Naive thymus-derived CD4-positive, alpha-beta T cell (primary cell): ENCODE measurements at regions not wholly inside any gene's neighbourhood (a gene's known extent, or its start where the extent isn't known, plus 50 kb on each side); places are given as distances from the start of the nearest gene placed in this dataset.

ENCODE experiments used
- ATAC-seq: fragments of 150-1000 bp; cut with Tn5 transposase; 2 replicates; pipeline ENCODE4 v1.10.0; 2021; ENCODE audit warnings: mild to moderate bottlenecking, moderate library complexity
- CTCF ChIA-PET: fragments of 350-600 bp; sonication (Branson Sonifier 250); formaldehyde crosslinking; loops from one replicate; lab custom pipeline; 2021; ENCODE audit warnings: antibody characterized with exemption; lab: Charles Lee
- POLR2A ChIA-PET: fragments of 350-600 bp; sonication (Branson Sonifier 250); formaldehyde crosslinking; loops from one replicate; lab custom pipeline; 2021; ENCODE audit warnings: antibody characterized with exemption, inconsistent platforms; lab: Charles Lee
- DNase-seq, 9 donors: peaks; one replicate each; pipeline versions ENCODE4 v3.0.0 to v3.0.0-alpha.2; 2020 to 2022; ENCODE audit warnings: mixed read lengths in 1 of 9
- H3K27ac ChIP-seq: one replicate; pipeline ENCODE4 v1.7.0; 2013; ENCODE audit warnings: mild to moderate bottlenecking, low read depth, low read length, moderate library complexity
- H3K27me3 ChIP-seq, 2 donors: one replicate each; pipeline ENCODE4 v1.7.0; 2013; ENCODE audit warnings: low read length in 2 of 2, mild to moderate bottlenecking in 2 of 2, moderate library complexity in 2 of 2; ENCODE audit not compliant: control insufficient read depth in 2 of 2, insufficient read depth in 2 of 2
- H3K36me3 ChIP-seq, 3 experiments: 1 replicate in 2 of 3; 2 replicates in 1 of 3; pipeline ENCODE4 v1.7.0; 2013; ENCODE audit warnings: low read length in 3 of 3, mild to moderate bottlenecking in 3 of 3, moderate library complexity in 1 of 3; ENCODE audit not compliant: insufficient read depth in 3 of 3, control insufficient read depth in 2 of 3
- H3K4me1 ChIP-seq, 2 donors: one replicate each; pipeline ENCODE4 v1.7.0; 2013; ENCODE audit warnings: low read length in 2 of 2, mild to moderate bottlenecking in 2 of 2, moderate library complexity in 1 of 2; ENCODE audit not compliant: control insufficient read depth in 2 of 2, insufficient read depth in 2 of 2
- H3K4me3 ChIP-seq: 2 replicates; pipeline ENCODE4 v1.7.0; 2013; ENCODE audit warnings: mild to moderate bottlenecking, low read length
- H3K9me3 ChIP-seq, 3 experiments: 1 replicate in 2 of 3; 2 replicates in 1 of 3; pipeline ENCODE4 v1.7.0; 2013; ENCODE audit warnings: low read length in 3 of 3; ENCODE audit not compliant: control insufficient read depth in 2 of 3
- H3K27ac Mint-ChIP-seq, 9 donors: one replicate each; pipeline ENCODE4 v1.8.0; 2020 to 2022; ENCODE audit warnings: mixed read lengths in 9 of 9, mild to moderate bottlenecking in 8 of 9, moderate library complexity in 5 of 9, inconsistent platforms in 2 of 9
- H3K27me3 Mint-ChIP-seq, 5 donors: one replicate each; pipeline ENCODE4 v1.8.0; 2021 to 2022; ENCODE audit warnings: mixed read lengths in 5 of 5, mild to moderate bottlenecking in 1 of 5
- H3K36me3 Mint-ChIP-seq, 5 donors: one replicate each; pipeline ENCODE4 v1.8.0; 2020 to 2022; ENCODE audit warnings: mixed read lengths in 5 of 5, mild to moderate bottlenecking in 3 of 5, inconsistent platforms in 1 of 5
- H3K4me1 Mint-ChIP-seq, 7 donors: one replicate each; pipeline ENCODE4 v1.8.0; 2020 to 2022; ENCODE audit warnings: mixed read lengths in 7 of 7, mild to moderate bottlenecking in 3 of 7, inconsistent platforms in 1 of 7
- H3K4me3 Mint-ChIP-seq, 10 donors: one replicate each; pipeline ENCODE4 v1.8.0; 2020 to 2022; ENCODE audit warnings: mild to moderate bottlenecking in 10 of 10, mixed read lengths in 10 of 10, moderate library complexity in 6 of 10, inconsistent platforms in 2 of 10
- H3K9me3 Mint-ChIP-seq, 11 donors: one replicate each; pipeline ENCODE4 v1.8.0; 2020 to 2022; ENCODE audit warnings: mixed read lengths in 11 of 11, mild to moderate bottlenecking in 4 of 11, inconsistent platforms in 1 of 11, moderate library complexity in 1 of 11
- intact Hi-C, 2 donors: fragments of 100-400 bp; cut with micrococcal nuclease; formaldehyde crosslinking; loops; one replicate each; pipeline ENCODE4 v1.15.1; 2023

- DNase-seq, result no peak
- H3K27ac ChIP-seq, result no peak overlapping the region
- no peaks in the 10 kb centered on the region for H3K9me3 ChIP-seq
Measured at GRCh38 chr12:30019366-30020140, 235.8 kb upstream of the TMTC1 start.

DNA sequence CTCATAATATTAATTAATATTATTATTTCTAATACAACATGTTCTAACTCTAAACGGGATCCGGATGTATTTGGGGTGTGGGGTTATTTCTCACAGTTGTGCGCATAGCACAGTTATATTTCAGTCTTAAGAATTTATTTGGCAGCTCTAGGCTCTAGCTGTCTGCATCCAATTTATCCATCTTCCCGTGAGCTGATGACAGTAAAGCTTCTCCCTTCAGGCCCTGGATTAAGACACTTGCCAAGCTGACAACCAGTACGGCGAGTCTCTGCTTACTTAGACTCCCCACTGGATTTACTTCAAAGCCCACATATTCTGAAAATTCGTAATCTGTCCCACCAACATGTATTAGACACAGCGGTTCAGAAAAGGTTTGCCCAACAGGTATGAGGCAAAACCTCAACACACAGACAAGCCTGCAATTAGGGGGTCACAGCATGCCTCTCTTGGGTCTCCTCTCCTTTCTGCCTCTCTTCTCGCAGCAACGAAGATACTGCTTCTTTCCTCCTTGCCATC, 232.9 kb upstream of the TMTC1 start:
- intact Hi-C loops, result no loop called here
- Mint-ChIP-seq H3K36me3 (no peaks in the 10 kb centered on the region), H3K9me3 (peaks cover 0 to 12% (median 0%) of the 10 kb centered on the region in 11 donors), H3K4me1 (no peaks in the 10 kb centered on the region), H3K4me3 (no peak overlapping the region), H3K27me3 (no peaks in the 10 kb centered on the region), H3K27ac (no peak overlapping the region)
- Histone ChIP-seq H3K27ac (no peak overlapping the region), H3K9me3 (no peaks in the 10 kb centered on the region), H3K4me3 (no peak overlapping the region), H3K4me1 (no peaks in the 10 kb centered on the region), H3K27me3 (no peaks in the 10 kb centered on the region), H3K36me3 (no peaks in the 10 kb centered on the region)
- ChIA-PET POLR2A (no interaction called here), CTCF (no interaction called here)
- ATAC-seq (no peak), DNase-seq (no peak)

More at GRCh38 chr12:30019366-30020140, 235.8 kb upstream of the TMTC1 start:
- Mint-ChIP-seq H3K4me1 (no peaks in the 10 kb centered on the region), H3K4me3 (no peak overlapping the region), H3K36me3 (no peaks in the 10 kb centered on the region), H3K27ac (no peak overlapping the region), H3K27me3 (no peaks in the 10 kb centered on the region), H3K9me3 (peaks cover 0 to 15% (median 6%) of the 10 kb centered on the region in 11 donors)
- no peaks in the 10 kb centered on the region for H3K4me1 ChIP-seq
- CTCF ChIA-PET, result interaction anchor here (0.7 kb wide), 1 partner anchor 336 kb away, joined by 3 read pairs; no protein-coding TSS in a partner anchor
- intact Hi-C loops, result no loop called here
- no peak for ATAC-seq
- POLR2A ChIA-PET, result no interaction called here
- H3K36me3 ChIP-seq, result no peaks in the 10 kb centered on the region
- no peak overlapping the region for H3K4me3 ChIP-seq
- H3K27me3 ChIP-seq, result no peaks in the 10 kb centered on the region

- ATAC-seq (no peak), DNase-seq (no peak)
- Mint-ChIP-seq H3K27ac (no peak overlapping the region), H3K4me3 (no peak overlapping the region), H3K36me3 (no peaks in the 10 kb centered on the region), H3K9me3 (peaks cover 0 to 12% (median 0%) of the 10 kb centered on the region in 11 donors), H3K27me3 (no peaks in the 10 kb centered on the region), H3K4me1 (no peaks in the 10 kb centered on the region)
- H3K4me3 ChIP-seq, result no peak overlapping the region
- H3K27ac ChIP-seq, result no peak overlapping the region
- intact Hi-C loops, result no loop called here
- no peaks in the 10 kb centered on the region for H3K36me3 ChIP-seq
- no peaks in the 10 kb centered on the region for H3K9me3 ChIP-seq
- H3K27me3 ChIP-seq, result no peaks in the 10 kb centered on the region
- ChIA-PET CTCF (no interaction called here), POLR2A (no interaction called here)
- no peaks in the 10 kb centered on the region for H3K4me1 ChIP-seq
Measured at GRCh38 chr12:30015631-30016337, 232.0 kb upstream of the TMTC1 start.

DNA sequence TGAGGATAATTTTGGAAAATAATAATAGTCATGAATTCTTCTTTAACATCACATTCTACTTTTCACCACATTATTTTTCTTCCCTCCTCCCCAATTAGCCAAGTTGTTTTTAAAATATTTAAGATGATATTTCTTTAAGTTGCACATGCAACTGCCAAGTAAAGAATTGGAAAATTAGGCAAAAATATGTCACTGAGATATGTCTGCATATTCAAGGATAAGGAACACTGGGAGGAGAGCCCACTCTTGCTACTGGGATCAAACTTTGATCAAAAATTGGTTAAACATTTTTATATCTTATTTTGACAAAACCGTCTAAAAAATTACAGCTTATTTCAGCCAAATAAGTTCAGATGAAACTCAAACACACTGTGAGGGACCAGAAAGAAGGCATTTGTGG, 231.2 kb upstream of the TMTC1 start:
- Mint-ChIP-seq H3K36me3 (no peaks in the 10 kb centered on the region), H3K4me3 (no peak overlapping the region), H3K4me1 (no peaks in the 10 kb centered on the region), H3K27me3 (no peaks in the 10 kb centered on the region), H3K9me3 (peaks cover 0 to 12% (median 0%) of the 10 kb centered on the region in 11 donors), H3K27ac (no peak overlapping the region)
- intact Hi-C loops, result no loop called here
- Histone ChIP-seq H3K27me3 (no peaks in the 10 kb centered on the region), H3K36me3 (no peaks in the 10 kb centered on the region), H3K27ac (no peak overlapping the region), H3K4me1 (no peaks in the 10 kb centered on the region), H3K9me3 (no peaks in the 10 kb centered on the region), H3K4me3 (no peak overlapping the region)
- CTCF ChIA-PET, result no interaction called here
- POLR2A ChIA-PET, result no interaction called here
- ATAC-seq (no peak), DNase-seq (no peak)

- Mint-ChIP-seq H3K27me3 (no peaks in the 10 kb centered on the region), H3K36me3 (no peaks in the 10 kb centered on the region), H3K4me1 (no peaks in the 10 kb centered on the region), H3K9me3 (peaks cover 0 to 13% (median 2%) of the 10 kb centered on the region in 11 donors), H3K27ac (no peak overlapping the region), H3K4me3 (no peak overlapping the region)
- Histone ChIP-seq H3K27me3 (no peaks in the 10 kb centered on the region), H3K9me3 (no peaks in the 10 kb centered on the region), H3K27ac (no peak overlapping the region), H3K36me3 (no peaks in the 10 kb centered on the region), H3K4me3 (no peak overlapping the region), H3K4me1 (no peaks in the 10 kb centered on the region)
- intact Hi-C loops, result no loop called here
- ATAC-seq (no peak), DNase-seq (no peak)
- CTCF ChIA-PET, result no interaction called here
- POLR2A ChIA-PET, result no interaction called here
Measured at GRCh38 chr12:30012816-30013450, 229.2 kb upstream of the TMTC1 start.

DNA sequence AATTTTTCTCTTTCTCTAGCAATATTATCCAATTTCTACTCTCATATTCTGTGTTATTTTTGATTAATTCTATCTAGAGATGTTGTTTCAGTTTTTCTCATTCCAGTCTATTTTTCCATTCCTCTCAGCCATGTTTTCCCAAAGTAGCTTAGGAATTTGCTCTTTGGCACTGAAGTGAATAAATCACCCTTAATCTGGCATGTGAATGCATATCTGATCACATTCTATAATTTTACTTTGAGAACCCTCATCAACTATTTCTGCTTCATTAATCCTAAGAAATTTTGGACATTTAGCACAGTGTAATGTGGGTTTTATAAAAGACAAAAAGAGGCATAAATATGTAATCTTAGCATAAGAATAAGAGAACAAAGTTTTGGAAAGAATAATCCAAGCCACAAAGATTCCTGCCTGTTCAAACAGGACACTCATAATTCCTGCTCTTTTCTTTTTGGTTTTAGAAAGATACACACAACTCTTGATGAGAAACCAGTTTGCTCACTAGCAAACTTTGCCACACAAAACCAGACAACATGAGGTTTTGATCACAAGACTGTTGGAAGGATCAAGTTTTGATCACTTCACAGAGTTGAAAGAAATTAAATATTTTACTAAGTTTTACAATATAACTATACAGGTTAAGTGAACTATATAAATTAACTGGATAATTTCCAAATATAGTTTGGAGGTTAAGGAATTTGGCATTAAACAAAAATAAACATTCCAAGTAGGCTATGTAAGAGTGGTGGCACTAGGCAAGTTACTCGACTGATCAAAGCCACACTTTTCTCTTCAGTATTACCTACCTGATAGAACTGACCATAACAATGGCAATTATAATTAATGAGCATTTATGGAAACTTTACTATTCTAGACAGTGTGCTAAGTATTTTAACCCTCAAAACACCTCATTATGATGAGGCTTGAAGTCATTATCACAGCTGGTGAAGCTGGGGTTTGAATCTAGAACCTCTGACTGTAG, 226.6 kb upstream of the TMTC1 start:
- Histone ChIP-seq H3K27ac (no peak overlapping the region), H3K9me3 (no peaks in the 10 kb centered on the region), H3K4me3 (no peak overlapping the region), H3K36me3 (no peaks in the 10 kb centered on the region), H3K4me1 (no peaks in the 10 kb centered on the region), H3K27me3 (no peaks in the 10 kb centered on the region)
- H3K4me1 Mint-ChIP-seq, result no peaks in the 10 kb centered on the region
- no peak overlapping the region for H3K4me3 Mint-ChIP-seq
- H3K36me3 Mint-ChIP-seq, result no peaks in the 10 kb centered on the region
- POLR2A ChIA-PET, result no interaction called here
- no peak overlapping the region for H3K27ac Mint-ChIP-seq
- peaks cover 0 to 6% (median 0%) of the 10 kb centered on the region in 11 donors for H3K9me3 Mint-ChIP-seq
- ATAC-seq, result no peak
- CTCF ChIA-PET, result no interaction called here
- intact Hi-C loops, result no loop called here
- DNase-seq, result no peak
- no peaks in the 10 kb centered on the region for H3K27me3 Mint-ChIP-seq
